Activated CD4-positive, alpha-beta memory T cell treated with anti-CD3 and anti-CD28 coated beads for 36 hours (primary cell): ENCODE measurements at regions not wholly inside any gene's neighbourhood (a gene's known extent, or its start where the extent isn't known, plus 50 kb on each side); places are given as distances from the start of the nearest gene placed in this dataset.

Experiments used
- CTCF ChIA-PET: fragments of 350-600 bp; sonication (Branson Sonifier 250); formaldehyde crosslinking; loops from one replicate; lab custom pipeline; 2021; ENCODE audit warnings: antibody characterized with exemption, inconsistent platforms; lab: Charles Lee
- POLR2A ChIA-PET: fragments of 350-600 bp; sonication (Branson Sonifier 250); formaldehyde crosslinking; loops from one replicate; lab custom pipeline; 2021; ENCODE audit warnings: antibody characterized with exemption; lab: Charles Lee
- DNase-seq: peaks from one replicate; pipeline ENCODE4 v3.0.0-alpha.2; 2020
- H3K27ac Mint-ChIP-seq: one replicate; pipeline ENCODE4 v1.8.0; 2021; ENCODE audit warnings: mixed read lengths
- H3K27me3 Mint-ChIP-seq: one replicate; pipeline ENCODE4 v1.8.0; 2021; ENCODE audit warnings: mixed read lengths
- H3K36me3 Mint-ChIP-seq: one replicate; pipeline ENCODE4 v1.8.0; 2021; ENCODE audit warnings: mixed read lengths
- H3K4me1 Mint-ChIP-seq: one replicate; pipeline ENCODE4 v1.8.0; 2021; ENCODE audit warnings: low read depth, mixed read lengths
- H3K4me3 Mint-ChIP-seq: one replicate; pipeline ENCODE4 v1.8.0; 2021; ENCODE audit warnings: mild to moderate bottlenecking, mixed read lengths
- H3K9me3 Mint-ChIP-seq: one replicate; pipeline ENCODE4 v1.8.0; 2021; ENCODE audit warnings: mixed read lengths
- intact Hi-C: fragments of 100-400 bp; cut with micrococcal nuclease; formaldehyde crosslinking; loops from one replicate; pipeline ENCODE4 v1.15.1; 2023

- ChIA-PET CTCF (no interaction called here), POLR2A (no interaction called here)
- Mint-ChIP-seq H3K4me3 (no peak overlapping the region), H3K36me3 (no peaks in the 10 kb centered on the region), H3K4me1 (no peaks in the 10 kb centered on the region), H3K27ac (no peak overlapping the region), H3K27me3 (no peaks in the 10 kb centered on the region), H3K9me3 (peaks cover 10% of the 10 kb centered on the region)
- DNase-seq: no peak
- intact Hi-C loops: no loop called here
Observed at GRCh38 chr4:43330288-43330687, 437.8 kb downstream of the GRXCR1 start.

GRCh38 chr4:43331226-43332051 is 438.9 kb downstream of the GRXCR1 start:
- H3K36me3 Mint-ChIP-seq: no peaks in the 10 kb centered on the region
- no peak for DNase-seq
- no peak overlapping the region for H3K27ac Mint-ChIP-seq
- intact Hi-C loops: no loop called here
- ChIA-PET POLR2A (no interaction called here), CTCF (no interaction called here)
- no peaks in the 10 kb centered on the region for H3K4me1 Mint-ChIP-seq
- H3K9me3 Mint-ChIP-seq: peaks cover 10% of the 10 kb centered on the region
- no peak overlapping the region for H3K4me3 Mint-ChIP-seq
- no peaks in the 10 kb centered on the region for H3K27me3 Mint-ChIP-seq

GRCh38 chr4:43332052-43332425 is 439.5 kb downstream of the GRXCR1 start:
- no peaks in the 10 kb centered on the region for H3K36me3 Mint-ChIP-seq
- H3K9me3 Mint-ChIP-seq: peaks cover 10% of the 10 kb centered on the region
- H3K4me3 Mint-ChIP-seq: no peak overlapping the region
- ChIA-PET POLR2A (no interaction called here), CTCF (no interaction called here)
- intact Hi-C loops: no loop called here
- no peak for DNase-seq
- no peak overlapping the region for H3K27ac Mint-ChIP-seq
- no peaks in the 10 kb centered on the region for H3K4me1 Mint-ChIP-seq
- no peaks in the 10 kb centered on the region for H3K27me3 Mint-ChIP-seq

- no peaks in the 10 kb centered on the region for H3K27me3 Mint-ChIP-seq
- POLR2A ChIA-PET: no interaction called here
- no peak overlapping the region for H3K27ac Mint-ChIP-seq
- intact Hi-C loops: no loop called here
- H3K4me1 Mint-ChIP-seq: no peaks in the 10 kb centered on the region
- DNase-seq: no peak
- H3K9me3 Mint-ChIP-seq: no peaks in the 10 kb centered on the region
- H3K36me3 Mint-ChIP-seq: no peaks in the 10 kb centered on the region
- CTCF ChIA-PET: interaction anchor here (0.7 kb wide), 1 partner anchor 16 kb away, joined by 4 read pairs; no protein-coding TSS in a partner anchor
- H3K4me3 Mint-ChIP-seq: no peak overlapping the region
Observed at GRCh38 chr4:43337707-43338106, 445.2 kb downstream of the GRXCR1 start.

- Mint-ChIP-seq H3K4me1 (no peaks in the 10 kb centered on the region), H3K36me3 (no peaks in the 10 kb centered on the region)
- POLR2A ChIA-PET: no interaction called here
Observed at GRCh38 chr4:43339435-43339834, 446.9 kb downstream of the GRXCR1 start.

GRCh38 chr4:43341741-43342140 is 449.2 kb downstream of the GRXCR1 start:
- no peak for DNase-seq
- POLR2A ChIA-PET: no interaction called here
- intact Hi-C loops: no loop called here
- H3K27ac Mint-ChIP-seq: no peak overlapping the region
- H3K4me3 Mint-ChIP-seq: no peak overlapping the region
- H3K9me3 Mint-ChIP-seq: peaks cover 10% of the 10 kb centered on the region
- H3K27me3 Mint-ChIP-seq: no peaks in the 10 kb centered on the region
- H3K36me3 Mint-ChIP-seq: no peaks in the 10 kb centered on the region
- CTCF ChIA-PET: no interaction called here
- H3K4me1 Mint-ChIP-seq: no peaks in the 10 kb centered on the region

More at GRCh38 chr4:43339435-43339834, 446.9 kb downstream of the GRXCR1 start:
- Mint-ChIP-seq H3K4me3 (no peak overlapping the region), H3K9me3 (peaks cover 1% of the 10 kb centered on the region), H3K27ac (no peak overlapping the region), H3K27me3 (no peaks in the 10 kb centered on the region)
- DNase-seq: no peak
- intact Hi-C loops: no loop called here
- CTCF ChIA-PET: no interaction called here

- ChIA-PET POLR2A (no interaction called here), CTCF (no interaction called here)
- Mint-ChIP-seq H3K36me3 (no peaks in the 10 kb centered on the region), H3K27me3 (no peaks in the 10 kb centered on the region), H3K4me1 (no peaks in the 10 kb centered on the region), H3K4me3 (no peak overlapping the region), H3K9me3 (peaks cover 12% of the 10 kb centered on the region), H3K27ac (no peak overlapping the region)
- intact Hi-C loops: no loop called here
- DNase-seq: no peak
Observed at GRCh38 chr4:43343298-43343697, 450.8 kb downstream of the GRXCR1 start.

GRCh38 chr4:43345323-43345925 is 452.9 kb downstream of the GRXCR1 start:
- DNase-seq: no peak
- Mint-ChIP-seq H3K27me3 (no peaks in the 10 kb centered on the region), H3K27ac (no peak overlapping the region), H3K4me3 (no peak overlapping the region), H3K4me1 (no peaks in the 10 kb centered on the region), H3K36me3 (no peaks in the 10 kb centered on the region), H3K9me3 (peaks cover 12% of the 10 kb centered on the region)
- intact Hi-C loops: no loop called here
- POLR2A ChIA-PET: no interaction called here
- CTCF ChIA-PET: no interaction called here

GRCh38 chr4:43348591-43348990 is 456.1 kb downstream of the GRXCR1 start:
- POLR2A ChIA-PET: no interaction called here
- H3K4me3 Mint-ChIP-seq: no peak overlapping the region
- CTCF ChIA-PET: interaction anchor here (0.5 kb wide), 1 partner anchor 1145 kb away, joined by 3 read pairs; no protein-coding TSS in a partner anchor
- DNase-seq: no peak
- H3K9me3 Mint-ChIP-seq: peaks cover 14% of the 10 kb centered on the region
- no peaks in the 10 kb centered on the region for H3K4me1 Mint-ChIP-seq
- H3K36me3 Mint-ChIP-seq: no peaks in the 10 kb centered on the region
- H3K27ac Mint-ChIP-seq: no peak overlapping the region
- intact Hi-C loops: no loop called here
- no peaks in the 10 kb centered on the region for H3K27me3 Mint-ChIP-seq

- intact Hi-C loops: no loop called here
- H3K9me3 Mint-ChIP-seq: peaks cover 5% of the 10 kb centered on the region
- no peak overlapping the region for H3K27ac Mint-ChIP-seq
Observed at GRCh38 chr4:43351970-43352806, 459.7 kb downstream of the GRXCR1 start.

GRCh38 chr4:43352859-43353258 is 460.3 kb downstream of the GRXCR1 start:
- H3K27ac Mint-ChIP-seq: no peak overlapping the region
- H3K9me3 Mint-ChIP-seq: peaks cover 3% of the 10 kb centered on the region
- H3K4me3 Mint-ChIP-seq: no peak overlapping the region
- ChIA-PET POLR2A (no interaction called here), CTCF (no interaction called here)
- no peaks in the 10 kb centered on the region for H3K27me3 Mint-ChIP-seq
- DNase-seq: no peak
- H3K36me3 Mint-ChIP-seq: no peaks in the 10 kb centered on the region
- intact Hi-C loops: no loop called here
- H3K4me1 Mint-ChIP-seq: no peaks in the 10 kb centered on the region

More at GRCh38 chr4:43351970-43352806, 459.7 kb downstream of the GRXCR1 start:
- no peak overlapping the region for H3K4me3 Mint-ChIP-seq
- H3K4me1 Mint-ChIP-seq: no peaks in the 10 kb centered on the region
- no peaks in the 10 kb centered on the region for H3K27me3 Mint-ChIP-seq
- DNase-seq: no peak
- no peaks in the 10 kb centered on the region for H3K36me3 Mint-ChIP-seq
- ChIA-PET CTCF (no interaction called here), POLR2A (no interaction called here)

GRCh38 chr4:43353552-43353951 is 461.0 kb downstream of the GRXCR1 start:
- no peak overlapping the region for H3K4me3 Mint-ChIP-seq
- H3K27me3 Mint-ChIP-seq: no peaks in the 10 kb centered on the region
- intact Hi-C loops: no loop called here
- no peak for DNase-seq
- POLR2A ChIA-PET: no interaction called here
- CTCF ChIA-PET: no interaction called here
- no peaks in the 10 kb centered on the region for H3K36me3 Mint-ChIP-seq
- H3K4me1 Mint-ChIP-seq: no peaks in the 10 kb centered on the region
- H3K9me3 Mint-ChIP-seq: peaks cover 2% of the 10 kb centered on the region
- H3K27ac Mint-ChIP-seq: no peak overlapping the region
